Fibroblast of villous mesenchyme (primary cell): ENCODE measurements at regions not wholly inside any gene's neighbourhood (a gene's known extent, or its start where the extent isn't known, plus 50 kb on each side); places are given as distances from the start of the nearest gene placed in this dataset.
A peak's percentile ranks its signal among the peaks of the same experiment; 100 is the strongest.

Source experiments
- DNase-seq: peaks from one replicate; pipeline ENCODE4 v3.0.0-alpha.2; 2010; ENCODE audit warnings: low read depth
- H3K4me3 ChIP-seq: 2 replicates; pipeline ENCODE4 v1.5.1; 2011; ENCODE audit warnings: low read depth, mild to moderate bottlenecking, low read length
- CTCF ChIP-seq: IDR thresholded peaks from 2 replicates; pipeline ENCODE4 v1.5.1; 2012; ENCODE audit warnings: low read depth, mild to moderate bottlenecking, low read length; ENCODE audit not compliant: insufficient read depth

- DNase-seq, result no peak
- no peak for TF ChIP-seq CTCF
- H3K4me3 ChIP-seq, result no peak overlapping the region
Measured at GRCh38 chr5:61596265-61596664, 264.2 kb downstream of the ZSWIM6 start.

GRCh38 chr5:61597684-61598083 lies 265.6 kb downstream of the ZSWIM6 start:
- TF ChIP-seq CTCF, result no peak

GRCh38 chr5:61598126-61598525 lies 266.1 kb downstream of the ZSWIM6 start:
- no peak overlapping the region for H3K4me3 ChIP-seq
- TF ChIP-seq CTCF, result no peak
- no peak for DNase-seq

More at GRCh38 chr5:61597684-61598083, 265.6 kb downstream of the ZSWIM6 start:
- DNase-seq, result no peak
- H3K4me3 ChIP-seq, result no peak overlapping the region

GRCh38 chr5:61599370-61600122 lies 267.5 kb downstream of the ZSWIM6 start:
- TF ChIP-seq CTCF, result no peak
- H3K4me3 ChIP-seq, result no peak overlapping the region
- peak; percentile 21 for DNase-seq

GRCh38 chr5:61600123-61600444 lies 268.0 kb downstream of the ZSWIM6 start:
- no peak overlapping the region for H3K4me3 ChIP-seq
- no peak for TF ChIP-seq CTCF
- DNase-seq, result no peak

GRCh38 chr5:61600945-61601511 lies 269.0 kb downstream of the ZSWIM6 start:
- no peak overlapping the region for H3K4me3 ChIP-seq
- no peak for DNase-seq
- TF ChIP-seq CTCF, result no peak
